ES-I3 (cell line): ENCODE measurements at regions not wholly inside any gene's neighbourhood (a gene's known extent, or its start where the extent isn't known, plus 50 kb on each side); places are given as distances from the start of the nearest gene placed in this dataset.

ENCODE experiments used
- H3K36me3 ChIP-seq: 2 replicates; pipeline ENCODE4 v1.6.1; 2013; ENCODE audit warnings: mild to moderate bottlenecking, low read length, control low read depth, moderate library complexity; ENCODE audit not compliant: insufficient read depth
- H3K4me1 ChIP-seq: 2 replicates; pipeline ENCODE4 v1.6.1; 2013; ENCODE audit warnings: mild to moderate bottlenecking, control low read depth, low read length; ENCODE audit not compliant: insufficient read depth
- H3K9ac ChIP-seq: 2 replicates; pipeline ENCODE4 v1.6.1; 2013; ENCODE audit warnings: low read depth, mild to moderate bottlenecking, low read length, moderate library complexity
- H3K9me3 ChIP-seq: 2 replicates; pipeline ENCODE4 v1.6.1; 2013; ENCODE audit warnings: mild to moderate bottlenecking, low read length, moderate library complexity; ENCODE audit not compliant: control insufficient read depth, insufficient read depth

DNA sequence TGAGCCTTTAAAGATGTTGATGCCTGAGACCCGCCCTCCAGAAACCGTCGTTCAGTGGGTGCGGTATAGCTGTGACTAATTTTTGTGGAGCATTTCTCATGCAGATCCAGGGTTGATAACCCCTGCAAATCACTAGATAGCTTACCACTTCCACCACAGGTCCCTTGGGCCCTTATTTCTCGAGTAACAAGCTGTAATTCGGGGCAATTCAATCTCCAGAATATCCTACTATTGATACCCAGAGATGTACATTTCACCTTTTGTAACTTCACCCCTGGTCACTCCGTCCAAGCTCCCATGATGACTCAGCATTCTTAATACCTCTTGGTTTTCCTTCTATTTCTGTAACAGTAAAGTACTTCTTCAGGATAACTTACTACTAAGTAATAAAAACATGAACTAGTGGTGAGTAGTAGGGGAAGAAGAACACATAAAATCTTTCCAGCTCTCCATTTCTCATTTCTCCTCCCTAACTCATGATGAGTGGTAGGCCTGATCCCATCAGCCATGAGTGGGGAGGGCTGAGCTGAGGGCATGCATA lies 71.9 kb upstream of the UBL3 start:
- Histone ChIP-seq H3K9me3 (no peaks in the 10 kb centered on the region), H3K36me3 (no peaks in the 10 kb centered on the region), H3K4me1 (peaks cover 25% of the 10 kb centered on the region; the same call in 1 of the 2 replicates), H3K9ac (no peak overlapping the region)

DNA sequence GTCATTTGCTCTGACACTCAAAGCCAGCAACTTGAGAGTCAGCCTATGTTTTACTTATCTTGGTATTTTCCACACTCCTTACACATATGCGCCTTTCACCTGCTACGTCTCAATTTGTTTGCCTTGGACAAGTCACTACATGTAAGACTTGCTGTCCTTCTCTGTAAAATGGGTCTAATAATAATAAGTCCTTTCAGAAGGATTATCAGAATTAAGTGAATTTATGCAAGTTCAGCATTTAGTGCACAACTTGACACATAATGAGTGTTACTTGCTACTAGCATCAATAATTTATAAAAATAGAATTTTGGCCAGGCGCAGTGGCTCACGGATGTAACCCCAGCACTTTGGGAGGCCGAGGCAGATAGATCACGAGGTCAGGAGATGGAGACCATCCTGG lies 71.1 kb upstream of the UBL3 start:
- no peaks in the 10 kb centered on the region for H3K36me3 ChIP-seq
- H3K4me1 ChIP-seq, result peaks cover 25% of the 10 kb centered on the region; the same call in 1 of the 2 replicates
- no peaks in the 10 kb centered on the region for H3K9me3 ChIP-seq
- no peak overlapping the region for H3K9ac ChIP-seq

DNA sequence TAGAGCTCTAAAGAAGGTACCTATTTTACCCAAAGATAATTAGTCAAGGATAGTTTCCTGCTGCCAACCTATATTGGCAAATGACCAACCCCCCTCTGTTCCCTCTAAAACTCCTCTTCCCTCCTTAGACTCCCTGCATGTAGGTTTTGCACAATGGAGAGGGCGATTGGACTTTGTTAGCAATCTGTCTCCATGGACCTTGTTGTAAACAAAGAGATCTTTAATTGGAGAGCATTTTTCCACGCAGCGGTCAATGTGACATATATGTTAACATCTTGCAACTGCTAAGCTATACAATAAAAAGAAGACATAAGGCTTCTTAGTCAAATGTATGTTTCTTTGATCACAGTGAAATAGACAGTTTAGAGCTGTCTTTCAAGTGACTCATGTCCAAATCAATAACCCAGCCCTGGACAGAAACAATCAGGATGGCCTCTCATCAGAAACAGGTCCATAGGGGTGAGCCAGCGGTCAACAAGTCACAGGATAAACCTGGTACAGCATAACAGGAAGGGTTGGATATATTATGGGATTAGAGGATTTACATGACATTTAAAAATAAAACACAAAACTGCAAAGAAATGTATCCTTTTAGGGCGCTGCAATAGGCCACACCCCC lies 69.7 kb upstream of the UBL3 start:
- Histone ChIP-seq H3K4me1 (peaks cover 21% of the 10 kb centered on the region; the same call in 1 of the 2 replicates), H3K9me3 (no peaks in the 10 kb centered on the region), H3K9ac (no peak overlapping the region), H3K36me3 (no peaks in the 10 kb centered on the region)

DNA sequence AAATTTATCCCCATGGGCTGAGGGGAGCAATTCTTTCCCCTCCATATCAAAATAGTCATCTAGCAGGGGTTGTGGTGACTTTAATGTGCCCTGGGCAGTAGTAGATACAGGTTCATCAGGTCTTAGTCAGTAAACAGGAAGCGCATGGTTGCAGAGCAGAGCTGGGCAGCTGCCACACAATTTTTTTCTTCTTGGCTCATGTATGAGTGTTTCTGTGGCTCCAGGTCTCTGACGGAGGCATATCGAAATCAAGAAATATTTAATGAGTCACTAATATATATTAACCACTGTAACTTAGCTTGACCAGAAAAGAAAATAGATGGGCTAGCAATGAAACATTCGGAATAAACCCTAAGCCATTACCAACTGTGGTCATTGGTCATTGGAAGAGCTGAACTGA lies 68.4 kb upstream of the UBL3 start:
- no peaks in the 10 kb centered on the region for H3K9me3 ChIP-seq
- no peaks in the 10 kb centered on the region for H3K36me3 ChIP-seq
- peaks cover 10% of the 10 kb centered on the region; the same call in 1 of the 2 replicates for H3K4me1 ChIP-seq
- no peak overlapping the region for H3K9ac ChIP-seq

DNA sequence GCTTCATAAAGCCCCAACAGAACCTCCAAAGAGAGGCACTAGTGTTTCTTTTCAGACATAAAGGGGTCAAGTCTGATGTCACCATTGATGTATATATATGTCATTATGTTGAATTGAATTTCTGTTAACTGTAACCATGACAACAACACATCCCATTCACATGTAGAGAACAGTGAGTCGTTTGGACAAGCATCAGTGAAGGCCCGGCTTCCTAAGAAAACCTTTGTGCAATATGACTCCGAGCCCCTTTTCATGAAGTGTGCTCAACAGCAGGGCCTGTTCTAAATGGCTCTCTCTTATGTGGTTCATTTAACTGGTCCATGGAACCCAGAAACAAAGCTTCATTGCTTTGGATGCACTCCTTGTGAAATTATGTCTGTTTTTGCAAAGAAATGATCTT lies 67.2 kb upstream of the UBL3 start:
- no peak overlapping the region for H3K9ac ChIP-seq
- no peaks in the 10 kb centered on the region for H3K4me1 ChIP-seq
- no peaks in the 10 kb centered on the region for H3K36me3 ChIP-seq
- no peaks in the 10 kb centered on the region for H3K9me3 ChIP-seq

DNA sequence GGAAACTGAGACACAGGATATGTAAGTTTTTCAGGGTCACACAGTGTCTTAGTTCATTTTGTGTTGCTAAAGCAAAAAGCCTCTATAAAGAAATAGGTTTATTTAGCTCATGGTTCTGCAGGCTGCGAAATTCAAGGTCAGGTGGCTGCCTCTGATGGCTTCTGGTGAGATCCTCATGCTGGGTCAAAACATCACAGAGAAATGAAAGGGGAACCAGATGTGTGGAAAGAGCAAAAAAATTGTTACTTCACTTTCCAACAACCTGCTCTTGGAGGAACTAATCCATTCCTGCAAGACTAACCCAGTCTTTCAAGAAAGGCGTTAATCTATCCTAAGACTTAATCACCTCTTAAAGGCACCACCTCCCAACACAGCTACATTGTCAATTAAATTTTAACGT lies 64.2 kb upstream of the UBL3 start:
- Histone ChIP-seq H3K4me1 (no peaks in the 10 kb centered on the region), H3K9ac (no peak overlapping the region), H3K9me3 (no peaks in the 10 kb centered on the region), H3K36me3 (no peaks in the 10 kb centered on the region)

DNA sequence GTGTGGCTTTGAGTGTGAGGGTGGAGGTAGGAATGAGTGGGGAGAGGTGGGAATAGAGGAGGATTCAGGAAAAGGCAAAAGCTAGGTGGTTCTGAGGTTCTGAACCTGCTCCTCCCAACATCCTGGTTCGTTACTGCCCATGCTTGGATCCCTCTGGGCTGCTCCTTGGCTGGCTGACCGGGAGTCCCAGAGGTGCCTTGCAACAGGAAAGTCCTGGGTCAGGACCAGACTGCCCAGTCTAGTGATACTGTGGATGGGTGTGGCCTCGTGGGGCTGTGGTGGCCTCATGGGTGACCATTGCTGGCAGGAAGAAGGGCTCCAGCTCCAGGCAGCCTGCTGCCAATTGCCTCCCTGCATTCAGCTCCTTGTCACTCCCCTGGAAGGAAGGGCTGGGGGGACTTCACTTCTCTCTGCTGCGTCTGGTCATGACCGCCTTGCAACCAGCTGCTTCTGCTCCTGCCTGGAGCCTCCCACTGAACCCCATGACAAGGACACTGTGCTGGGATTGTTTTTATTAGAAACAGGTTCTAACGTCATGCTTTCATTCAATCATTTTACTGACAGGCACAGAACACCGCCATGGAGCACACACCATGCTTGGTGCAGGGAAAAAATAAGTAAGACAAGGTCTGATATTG lies 61.5 kb upstream of the UBL3 start:
- H3K9me3 ChIP-seq, result no peaks in the 10 kb centered on the region
- no peaks in the 10 kb centered on the region for H3K4me1 ChIP-seq
- no peak overlapping the region for H3K9ac ChIP-seq
- H3K36me3 ChIP-seq, result no peaks in the 10 kb centered on the region

DNA sequence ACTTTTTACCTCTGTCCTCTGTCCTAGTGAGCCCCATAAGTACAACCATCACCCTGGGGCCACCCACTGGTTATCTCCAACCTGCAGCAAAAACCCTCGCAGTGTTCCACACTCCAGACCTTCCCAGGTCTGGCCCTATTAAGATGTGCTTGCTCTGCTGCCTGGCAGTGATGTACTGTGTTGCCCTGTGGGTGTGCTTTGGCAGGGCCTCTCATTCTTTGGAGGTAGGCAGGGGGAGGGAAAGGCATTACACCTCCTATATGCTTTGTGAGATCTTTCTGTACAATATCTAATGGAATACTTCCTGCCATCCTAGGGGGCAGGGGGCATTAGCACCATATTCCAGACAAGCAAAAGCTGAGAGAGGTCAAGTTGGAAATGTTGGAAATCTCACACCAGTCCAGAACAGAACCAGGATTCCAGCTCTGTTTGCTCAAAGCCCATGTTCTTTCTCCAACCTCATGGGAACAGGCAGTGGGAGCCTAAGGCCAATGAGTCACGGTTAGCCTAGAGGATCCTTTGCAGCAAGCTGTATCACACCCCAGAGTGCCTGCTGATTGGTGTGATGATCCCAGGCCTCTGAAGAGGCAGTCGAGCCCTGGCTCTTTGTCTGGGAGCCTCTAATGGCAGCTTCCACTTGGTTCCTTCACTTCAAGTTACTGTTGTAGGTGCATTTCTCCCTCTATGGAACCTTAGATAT lies 59.7 kb upstream of the UBL3 start:
- Histone ChIP-seq H3K9me3 (no peaks in the 10 kb centered on the region), H3K4me1 (no peaks in the 10 kb centered on the region), H3K36me3 (no peaks in the 10 kb centered on the region), H3K9ac (no peak overlapping the region)

DNA sequence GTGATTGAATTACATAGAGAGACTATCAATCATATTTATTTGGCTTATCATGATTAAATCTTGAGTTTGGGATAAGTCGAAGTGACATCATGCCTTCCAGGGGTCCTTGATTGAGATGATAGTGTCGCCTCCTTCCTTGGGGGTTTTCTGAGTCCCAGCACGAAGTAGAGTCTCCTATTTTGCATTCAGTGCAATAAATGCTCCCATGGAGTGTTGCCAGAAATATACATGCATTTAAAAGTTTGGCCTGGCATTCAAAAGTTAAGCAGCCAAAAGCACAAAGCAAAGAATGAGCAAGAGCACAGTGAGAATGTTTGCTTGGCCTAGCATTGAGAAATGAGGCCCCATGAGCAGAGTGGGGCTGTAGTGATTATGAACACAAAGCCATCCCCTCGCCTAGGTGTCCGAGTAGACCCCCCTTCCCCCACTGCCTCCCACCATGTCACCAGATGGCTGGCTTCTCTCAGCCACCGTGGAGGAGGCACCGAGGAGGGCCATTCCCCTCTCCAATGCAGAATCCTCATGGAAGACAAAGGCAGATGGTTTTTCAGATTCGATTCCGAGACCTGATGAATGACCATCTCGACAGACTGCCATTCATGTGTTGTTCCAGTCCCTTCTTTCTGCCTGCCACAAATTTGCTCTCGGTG lies 58.8 kb upstream of the UBL3 start:
- Histone ChIP-seq H3K4me1 (no peaks in the 10 kb centered on the region), H3K36me3 (no peaks in the 10 kb centered on the region), H3K9ac (no peak overlapping the region), H3K9me3 (no peaks in the 10 kb centered on the region)

DNA sequence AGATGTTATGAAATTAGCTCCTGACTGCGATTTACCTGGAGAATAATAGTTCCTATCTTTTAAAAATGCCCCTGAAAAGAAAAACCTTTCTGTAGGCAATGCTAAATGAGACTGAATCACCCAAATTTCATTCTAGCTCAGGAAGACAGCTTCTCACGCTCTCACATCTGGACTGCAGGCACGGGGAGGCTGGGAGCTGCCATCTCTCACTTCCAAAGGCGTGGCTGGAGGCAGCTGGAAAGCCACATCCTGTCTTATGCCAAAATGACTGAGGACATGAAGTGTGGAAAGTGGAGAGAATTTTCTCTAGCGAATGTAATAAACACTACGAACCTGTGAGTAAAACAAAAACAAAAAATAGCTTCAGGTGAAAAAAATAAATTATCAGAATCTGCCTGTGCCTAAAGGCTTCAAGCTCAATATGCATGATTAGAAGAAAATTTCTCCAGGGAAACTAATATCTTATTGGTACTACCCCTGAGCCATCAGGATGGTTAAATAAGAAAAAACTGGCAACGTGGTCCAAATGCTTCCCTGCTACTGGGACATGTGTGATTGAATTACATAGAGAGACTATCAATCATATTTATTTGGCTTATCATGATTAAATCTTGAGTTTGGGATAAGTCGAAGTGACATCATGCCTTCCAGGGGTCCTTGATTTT lies 58.1 kb upstream of the UBL3 start:
- H3K9ac ChIP-seq, result no peak overlapping the region
- no peaks in the 10 kb centered on the region for H3K36me3 ChIP-seq
- H3K9me3 ChIP-seq, result no peaks in the 10 kb centered on the region
- no peaks in the 10 kb centered on the region for H3K4me1 ChIP-seq

DNA sequence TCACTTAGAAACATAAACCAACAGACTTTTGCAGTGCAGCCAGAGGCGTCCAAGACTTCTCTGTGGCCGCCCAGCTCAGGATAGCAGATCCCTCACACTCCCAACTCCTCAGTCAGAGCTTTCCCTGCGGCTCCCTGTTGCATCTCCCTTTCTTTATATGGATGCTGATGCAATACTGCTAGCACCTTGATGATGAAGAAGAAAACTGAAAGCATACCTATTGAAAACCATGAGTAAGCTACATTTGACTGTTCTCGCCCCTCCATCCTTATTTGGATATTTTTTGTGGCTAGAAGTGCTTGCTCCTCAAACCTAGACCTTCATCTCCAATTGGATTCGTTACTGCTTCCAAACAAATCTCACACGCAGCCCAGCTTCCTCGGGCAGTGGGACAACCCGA lies 57.3 kb upstream of the UBL3 start:
- Histone ChIP-seq H3K36me3 (no peaks in the 10 kb centered on the region), H3K9me3 (no peaks in the 10 kb centered on the region), H3K4me1 (0 out of 2 replicates have a peak, but pooled peaks cover 4% of the 10 kb centered on the region), H3K9ac (no peak overlapping the region)

DNA sequence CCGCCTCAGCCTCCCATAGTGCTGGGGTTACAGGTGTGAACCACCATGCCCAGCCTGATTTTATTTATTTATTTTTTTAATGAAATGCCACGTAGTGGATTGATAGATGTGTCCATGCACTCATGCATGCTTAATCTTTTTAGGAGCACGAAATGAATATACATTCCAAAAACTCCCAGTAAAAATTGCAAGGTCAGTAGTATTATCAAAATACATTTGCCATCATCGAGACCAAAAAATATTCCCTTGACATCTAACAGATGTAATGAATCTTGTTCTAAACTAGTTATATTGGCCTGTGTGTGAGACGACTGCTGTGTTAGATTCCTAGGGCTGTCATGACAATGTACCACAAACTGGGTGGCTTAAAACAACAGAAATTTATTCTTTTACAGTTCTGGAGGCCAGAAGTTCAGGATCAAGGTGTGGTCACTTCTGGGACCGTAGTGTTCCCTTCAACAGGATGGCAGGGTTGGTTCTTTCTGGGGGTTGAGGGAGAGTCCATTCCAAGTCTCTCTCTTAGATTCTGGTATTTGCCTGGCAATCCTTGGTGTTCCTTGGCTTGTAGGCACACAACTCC lies 56.1 kb upstream of the UBL3 start:
- Histone ChIP-seq H3K9ac (no peak overlapping the region), H3K4me1 (0 out of 2 replicates have a peak, but pooled peaks cover 7% of the 10 kb centered on the region), H3K9me3 (no peaks in the 10 kb centered on the region), H3K36me3 (no peaks in the 10 kb centered on the region)

DNA sequence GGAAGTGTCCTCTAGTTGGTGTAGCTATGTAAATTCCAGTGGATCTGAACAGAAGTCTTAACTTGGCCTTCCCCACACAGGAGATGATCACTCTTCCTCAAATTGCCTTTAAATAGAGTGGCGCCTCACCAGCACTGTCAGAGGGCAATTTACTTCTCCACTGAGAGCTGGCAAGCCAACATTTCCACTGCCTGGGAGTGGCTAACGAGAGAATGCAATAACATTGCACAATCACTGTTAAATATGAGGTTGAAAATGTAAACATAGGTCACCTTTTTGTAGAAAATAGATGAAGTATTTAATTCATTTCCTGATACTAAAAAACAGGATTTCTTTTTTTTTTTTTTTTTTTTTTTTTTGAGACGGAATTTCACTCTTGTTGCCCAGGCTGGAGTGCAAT lies 55.4 kb upstream of the UBL3 start:
- no peaks in the 10 kb centered on the region for H3K9me3 ChIP-seq
- H3K36me3 ChIP-seq, result no peaks in the 10 kb centered on the region
- H3K9ac ChIP-seq, result no peak overlapping the region
- H3K4me1 ChIP-seq, result 0 out of 2 replicates have a peak, but pooled peaks cover 7% of the 10 kb centered on the region

DNA sequence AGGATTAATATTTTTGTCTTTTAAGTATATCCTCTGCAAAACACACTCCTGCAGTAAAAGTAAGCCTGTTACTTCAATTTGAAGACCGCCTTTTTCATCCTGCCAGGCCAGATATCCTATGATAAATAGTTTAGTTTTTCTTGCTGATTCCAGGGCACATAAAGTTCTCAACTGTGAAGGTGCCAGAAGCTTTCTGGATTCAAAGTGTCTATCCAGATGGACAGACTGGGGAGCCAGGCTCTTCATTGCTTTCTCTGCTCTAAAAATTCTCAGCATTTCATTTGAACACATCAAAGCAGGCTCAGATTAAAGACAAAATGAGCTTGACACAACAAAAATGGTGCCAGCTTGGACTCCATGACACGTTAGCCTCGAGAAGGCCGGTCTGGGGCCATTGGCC lies 53.6 kb upstream of the UBL3 start:
- no peak overlapping the region for H3K9ac ChIP-seq
- 0 out of 2 replicates have a peak, but pooled peaks cover 7% of the 10 kb centered on the region for H3K4me1 ChIP-seq
- no peaks in the 10 kb centered on the region for H3K9me3 ChIP-seq
- no peaks in the 10 kb centered on the region for H3K36me3 ChIP-seq
